HG02884 (cell line): ENCODE measurements at regions not wholly inside any gene's neighbourhood (a gene's known extent, or its start where the extent isn't known, plus 50 kb on each side); places are given as distances from the start of the nearest gene placed in this dataset.
"Not testable (repeated sequence)": the region's sequence is repeated elsewhere in the genome, so short reads cannot be mapped to it uniquely, and the experiment has no call there.

Source experiments
- ATAC-seq: cut with Tn5 transposase; IDR thresholded peaks from one replicate; pipeline ENCODE4 v1.9.1; 2021; ENCODE audit warnings: mild to moderate bottlenecking, moderate library complexity; ENCODE audit not compliant: unreplicated experiment

DNA sequence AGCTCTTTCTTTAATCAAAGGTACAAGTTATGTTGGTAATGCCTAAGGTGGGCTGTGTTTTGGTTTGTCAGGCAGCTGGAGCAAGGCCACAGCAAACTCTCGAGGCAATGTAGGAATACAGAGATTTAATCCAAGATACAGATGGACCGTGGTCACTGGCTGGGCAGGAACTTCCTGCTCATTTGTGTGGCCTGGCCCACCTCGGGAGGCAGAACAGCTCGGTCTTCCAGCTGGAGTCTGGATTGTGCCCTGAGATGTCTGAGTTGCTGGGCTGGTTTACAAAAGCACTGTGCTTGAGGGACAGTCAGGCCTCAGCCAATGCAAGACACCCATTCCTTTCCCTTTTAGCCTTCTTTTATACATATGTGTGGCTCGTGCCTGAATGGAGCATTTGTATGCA, 506.1 kb upstream of the SALL3 start:
- ATAC-seq, result no peak

DNA sequence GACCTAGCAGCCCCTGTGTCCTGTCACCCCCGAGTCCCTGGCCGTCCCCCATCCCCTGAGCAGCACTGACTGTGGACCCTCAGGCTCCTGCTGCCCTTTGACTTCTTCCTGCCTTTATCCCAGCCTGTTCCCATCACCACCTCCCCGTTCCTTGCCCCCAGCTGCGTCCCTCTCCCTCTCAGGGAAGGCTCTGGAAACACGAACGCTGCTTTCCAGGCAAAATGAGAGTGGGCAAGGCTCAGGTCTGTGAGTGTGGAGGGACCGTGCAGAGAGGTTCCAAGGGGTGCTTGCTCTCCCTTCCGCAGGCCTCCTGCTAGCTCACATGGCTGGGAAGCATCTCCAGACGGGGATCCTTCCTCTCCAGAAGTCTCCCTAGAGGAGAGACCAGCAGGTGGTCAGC, 501.8 kb upstream of the SALL3 start:
- ATAC-seq, result no peak

DNA sequence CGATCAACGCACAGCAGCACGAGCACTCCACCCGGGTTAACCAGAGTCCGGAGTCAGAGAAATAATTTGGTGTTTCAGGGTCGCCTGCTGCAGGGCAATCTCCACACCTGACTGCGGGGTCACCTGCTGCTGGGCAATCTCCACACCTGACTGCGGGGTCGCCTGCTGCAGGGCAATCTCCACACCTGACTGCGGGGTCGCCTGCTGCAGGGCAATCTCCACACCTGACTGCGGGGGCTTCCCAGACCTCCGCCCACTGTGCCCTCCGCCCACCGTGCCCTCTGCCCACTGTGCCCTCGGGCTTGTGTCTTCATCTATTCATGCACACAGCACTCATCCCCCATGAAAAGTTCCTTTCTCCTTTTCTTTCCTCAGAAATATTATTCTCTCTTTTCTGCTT, 500.2 kb upstream of the SALL3 start:
- no peak for ATAC-seq

DNA sequence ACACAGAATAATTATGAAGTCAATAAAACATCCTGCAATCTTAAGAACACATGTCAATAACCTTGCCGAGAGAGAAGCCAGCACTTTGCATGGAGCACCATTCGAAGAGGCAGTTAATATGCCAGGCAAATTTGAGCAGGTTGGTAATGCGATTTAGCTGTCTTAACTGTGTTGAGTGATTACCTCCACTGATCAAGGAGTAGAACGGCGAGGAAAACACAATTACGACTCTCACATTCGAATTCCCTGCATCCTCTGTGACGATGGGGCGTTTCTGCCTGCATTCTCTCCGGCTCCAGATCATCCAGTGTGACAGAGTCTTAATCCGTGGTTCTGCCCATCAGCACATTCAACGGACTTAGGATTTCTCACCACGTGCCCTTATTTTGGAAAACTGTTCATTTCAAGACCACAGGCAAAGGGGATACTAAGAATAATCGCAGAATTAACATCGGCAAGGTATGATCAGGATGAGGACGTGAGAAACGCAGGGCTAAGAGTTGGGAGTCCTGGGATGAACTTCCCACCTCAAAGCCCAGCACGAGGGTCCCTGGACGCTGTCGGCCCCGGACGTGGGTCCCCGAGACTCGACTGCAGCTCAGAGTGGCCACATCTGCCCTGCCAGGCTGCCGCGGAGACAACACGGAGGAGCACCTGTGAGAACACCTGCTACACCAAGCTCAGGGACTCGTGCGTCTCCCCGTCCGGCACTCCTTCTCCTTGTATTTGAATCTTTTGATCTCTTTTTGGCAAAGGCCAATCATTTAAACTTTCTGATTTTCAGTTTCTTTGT, 499.2 kb upstream of the SALL3 start:
- ATAC-seq, result no peak

DNA sequence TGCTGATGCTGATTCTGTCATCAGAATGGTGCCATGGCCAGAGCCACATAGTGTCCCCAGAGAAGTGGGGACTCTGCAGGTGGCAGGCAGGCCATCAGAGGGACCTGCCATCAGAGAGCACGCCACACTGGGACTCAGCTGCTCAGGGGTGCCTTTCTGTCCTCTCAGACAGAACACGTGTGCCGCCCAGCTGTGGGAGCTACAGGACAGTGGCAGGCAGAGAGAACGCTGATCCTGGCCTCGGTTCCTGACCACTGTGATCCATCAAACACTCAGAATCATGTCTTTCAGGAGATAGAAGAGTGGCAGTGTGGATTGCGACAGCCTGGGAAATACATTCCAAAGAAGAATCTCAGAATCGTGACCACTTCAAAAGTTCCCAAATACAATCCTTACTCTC, 497.2 kb upstream of the SALL3 start:
- ATAC-seq, result no peak

DNA sequence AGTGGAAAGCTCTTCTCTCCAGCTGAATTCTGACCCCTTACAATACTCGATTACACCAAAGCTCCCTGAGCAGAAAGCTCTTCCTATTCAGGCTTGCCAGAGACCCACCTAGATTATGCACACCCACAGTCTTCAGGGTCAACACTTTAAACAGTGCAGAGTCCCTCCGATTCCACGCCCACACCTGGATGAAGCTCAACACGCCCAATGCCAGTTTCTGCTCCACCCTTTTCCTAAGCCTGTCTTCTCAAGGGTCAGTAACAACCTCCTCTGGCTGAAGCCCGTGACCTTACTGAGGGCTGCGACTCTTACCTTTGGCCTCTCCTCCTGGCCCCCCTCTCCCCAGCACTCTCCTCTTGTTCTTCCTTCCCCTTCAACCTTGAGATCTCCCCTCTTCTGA, 492.0 kb upstream of the SALL3 start:
- no peak for ATAC-seq

DNA sequence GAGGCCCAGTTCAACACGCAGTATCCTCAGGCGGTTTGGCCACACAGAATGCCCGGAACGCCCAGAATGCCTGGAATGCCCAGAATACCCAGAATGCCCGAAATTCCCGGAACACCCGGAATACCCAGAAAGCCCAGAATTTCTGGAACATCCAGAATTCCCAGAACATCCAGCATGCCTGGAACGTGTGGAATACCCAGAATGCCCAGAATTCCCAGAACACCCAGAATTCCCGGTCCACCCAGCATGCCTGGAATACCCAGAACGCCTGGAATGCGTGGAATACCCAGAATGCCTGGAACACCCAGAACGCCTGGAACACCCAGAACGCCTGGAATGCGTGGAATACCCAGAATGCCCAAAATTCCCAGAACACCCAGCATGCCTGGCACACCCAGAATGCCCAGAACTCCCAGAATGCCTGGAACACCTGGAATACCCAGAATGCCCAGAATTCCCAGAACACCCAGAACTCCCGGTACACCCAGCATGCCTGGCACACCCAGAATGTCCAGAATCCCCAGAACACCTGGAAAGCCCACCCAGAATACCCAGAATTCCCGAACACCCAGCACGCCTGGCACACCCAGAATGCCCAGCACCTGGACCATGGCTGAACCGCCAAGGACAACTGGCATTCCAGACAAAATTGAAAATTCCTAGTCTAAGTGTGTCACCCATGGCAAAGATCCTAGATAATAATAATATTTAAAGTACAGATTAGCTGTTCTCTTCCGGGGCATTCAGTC, 487.4 kb upstream of the SALL3 start:
- no peak for ATAC-seq

DNA sequence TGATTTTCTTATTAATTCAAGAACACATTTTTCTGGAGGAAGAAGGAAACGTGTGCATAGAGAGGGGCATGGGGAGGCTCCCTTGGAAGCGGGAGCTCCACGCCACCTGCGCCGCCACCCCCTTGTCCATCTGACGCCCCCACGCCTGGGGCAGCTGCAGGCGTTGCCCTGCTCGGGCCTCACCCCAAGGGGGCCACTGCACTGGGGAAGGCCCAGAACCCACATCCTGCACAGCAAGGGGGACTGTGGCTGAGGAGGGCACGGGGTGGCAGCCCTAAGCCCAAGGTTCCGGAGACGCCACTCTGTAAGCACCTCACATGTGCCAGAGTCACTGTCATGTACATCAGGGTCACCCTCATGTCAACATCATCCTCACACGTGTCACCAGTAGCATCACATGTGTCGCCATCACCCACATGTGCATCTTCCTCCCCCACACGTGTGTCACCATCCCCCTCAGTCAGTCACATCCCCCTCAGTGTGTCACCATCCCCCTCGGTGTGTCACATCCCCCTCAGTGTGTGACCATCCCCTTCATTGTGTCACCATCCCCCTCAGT, 486.7 kb upstream of the SALL3 start:
- ATAC-seq, result no peak

DNA sequence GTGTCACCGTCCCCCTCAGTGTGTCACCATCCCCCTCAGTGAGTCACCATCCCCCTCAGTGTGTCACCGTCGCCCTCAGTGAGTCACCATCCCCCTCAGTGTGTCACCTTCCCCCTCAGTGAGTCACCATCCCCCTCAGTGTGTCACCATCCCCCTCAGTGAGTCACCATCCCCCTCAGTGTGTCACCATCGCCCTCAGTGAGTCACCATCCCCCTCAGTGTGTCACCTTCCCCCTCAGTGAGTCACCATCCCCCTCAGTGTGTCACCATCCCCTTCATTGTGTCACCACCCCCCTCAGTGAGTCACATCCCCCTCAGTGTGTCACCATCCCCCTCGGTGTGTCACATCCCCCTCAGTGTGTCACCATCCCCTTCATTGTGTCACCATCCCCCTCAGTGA, 486.1 kb upstream of the SALL3 start:
- ATAC-seq, result not testable (repeated sequence)

DNA sequence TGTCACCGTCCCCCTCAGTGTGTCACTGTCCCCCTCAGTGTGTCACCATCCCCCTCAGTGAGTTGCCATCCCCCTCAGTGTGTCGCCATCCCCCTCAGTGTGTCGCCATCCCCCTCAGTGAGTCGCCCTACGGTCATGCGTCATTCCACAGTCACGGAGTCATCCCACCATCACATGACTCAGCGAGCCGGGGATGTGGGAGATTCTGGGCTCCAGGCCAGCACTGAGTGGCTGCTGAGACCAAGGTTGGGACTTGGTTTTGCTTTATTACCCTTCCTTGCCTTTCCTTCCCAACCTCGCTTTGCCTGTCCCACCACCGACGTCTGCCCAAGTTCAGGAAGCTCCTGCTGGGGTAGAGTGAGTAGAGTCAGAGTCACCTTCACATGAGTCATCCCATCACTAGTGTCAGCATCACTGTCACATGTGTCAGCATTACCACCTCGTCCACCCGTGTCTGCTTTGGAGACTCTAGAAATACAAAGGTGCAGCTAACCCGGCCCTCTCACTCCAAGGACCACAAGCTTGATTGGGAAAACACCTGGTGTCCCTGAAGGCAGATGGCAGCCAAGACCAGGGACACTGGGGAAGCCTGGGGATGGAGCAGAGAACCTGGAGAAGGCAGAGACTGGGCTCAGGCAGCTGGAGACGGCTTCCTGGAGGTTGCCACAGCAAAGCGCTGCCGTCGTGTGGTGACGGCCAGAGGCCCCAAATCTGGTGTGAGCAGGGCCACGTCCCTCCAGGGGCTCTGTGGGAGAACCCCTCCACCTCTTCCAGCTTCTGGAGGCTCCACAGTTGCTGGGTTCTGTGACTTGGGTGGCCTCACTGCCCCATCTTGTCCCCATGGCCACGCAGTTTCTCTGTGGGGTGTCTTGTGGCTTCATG, 485.2 kb upstream of the SALL3 start:
- ATAC-seq, result no peak

DNA sequence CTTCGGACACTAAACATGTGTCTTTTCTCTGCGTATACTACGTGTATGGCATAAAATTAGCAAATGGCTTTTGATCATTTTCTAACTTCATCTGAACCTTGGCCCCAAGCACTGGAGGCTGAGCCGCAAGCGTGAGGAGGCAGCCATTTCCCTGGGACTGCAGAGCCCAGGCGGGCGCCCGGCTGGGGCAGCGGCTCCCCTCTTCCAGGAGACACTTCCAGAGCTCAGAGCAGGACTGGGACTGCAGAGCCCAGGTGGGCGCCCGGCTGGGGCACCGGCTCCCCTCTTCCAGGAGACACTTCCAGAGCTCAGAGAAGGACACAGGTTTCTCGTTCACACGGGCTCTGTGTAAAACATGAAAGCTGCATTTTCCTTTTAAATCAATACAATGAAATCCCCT, 484.1 kb upstream of the SALL3 start:
- ATAC-seq, result no peak

DNA sequence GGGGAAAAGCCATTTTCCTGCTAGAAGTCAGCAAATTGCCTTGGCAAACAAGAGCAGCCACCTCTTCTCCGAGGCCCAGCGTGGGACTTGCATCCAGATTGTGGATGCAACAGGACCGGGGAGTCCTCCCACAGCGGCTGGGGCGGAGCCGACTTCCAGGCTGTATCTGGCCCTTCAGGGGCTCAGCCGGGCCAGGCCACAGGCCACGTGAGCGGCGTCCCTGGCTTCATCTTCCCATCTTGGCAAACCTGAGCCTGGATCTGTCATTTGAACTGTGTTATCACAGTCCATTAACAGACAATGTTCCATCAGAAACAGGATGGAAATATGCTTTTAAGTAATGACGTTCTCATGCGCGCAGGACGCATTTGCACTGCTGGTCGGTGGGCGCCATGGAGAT, 483.5 kb upstream of the SALL3 start:
- ATAC-seq, result no peak

DNA sequence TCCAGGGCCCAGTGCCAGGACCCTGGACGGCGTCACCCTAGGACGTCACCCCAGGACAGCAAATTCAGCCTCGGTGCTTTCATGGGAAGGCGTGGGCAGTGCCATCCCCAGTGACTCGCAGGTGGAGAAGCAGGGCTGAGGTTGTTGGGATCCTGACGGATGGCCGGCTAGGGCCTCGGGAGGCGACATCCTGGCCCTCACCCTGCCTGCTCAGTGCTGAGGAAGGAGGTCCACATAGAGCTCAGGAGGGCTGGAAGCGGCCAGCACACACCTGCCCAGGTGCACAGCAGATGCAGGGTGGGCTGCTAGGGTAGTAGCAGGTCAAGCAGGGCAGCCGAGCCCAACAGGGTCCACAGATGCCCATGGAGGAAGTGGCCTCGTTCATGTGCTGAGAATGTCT, 482.0 kb upstream of the SALL3 start:
- no peak for ATAC-seq

DNA sequence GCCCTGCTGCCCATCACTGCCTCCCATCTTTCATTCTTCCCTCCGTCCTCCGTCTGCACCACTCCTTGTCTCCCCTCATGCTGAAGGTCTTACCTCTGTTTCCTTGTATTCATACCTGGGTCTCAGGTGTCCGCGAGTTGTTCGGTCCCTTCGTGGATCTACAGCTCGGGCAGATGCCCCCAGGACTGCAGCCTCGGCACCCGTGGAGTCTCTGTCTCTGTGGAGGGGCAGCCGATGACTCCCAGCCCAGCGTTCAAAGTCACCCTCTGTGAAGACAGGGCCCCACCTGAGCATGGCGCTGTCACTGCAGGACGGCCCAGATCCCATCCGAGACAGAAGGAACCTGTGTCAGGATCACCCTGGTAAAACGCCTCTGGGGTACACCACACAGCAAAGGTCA, 480.0 kb upstream of the SALL3 start:
- ATAC-seq, result no peak

DNA sequence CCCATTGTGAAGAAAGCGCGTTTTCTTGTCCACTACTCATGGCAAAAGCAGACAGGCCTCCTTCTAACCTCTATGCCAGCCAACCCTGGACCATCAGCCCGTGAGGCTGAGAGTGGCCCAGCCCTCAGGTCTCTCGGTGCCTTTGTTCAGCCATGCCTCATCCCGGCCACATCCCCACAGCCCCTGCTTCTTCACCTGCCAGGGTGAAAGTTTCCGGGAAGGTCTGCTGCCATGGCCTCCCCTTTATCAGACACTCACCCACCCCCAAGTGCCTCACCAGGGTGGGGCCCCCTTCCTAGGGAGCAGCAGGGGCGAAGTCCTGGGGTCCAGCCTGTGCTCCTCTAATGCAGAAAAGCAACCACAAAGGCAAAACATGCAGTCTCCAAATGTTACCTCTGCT, 478.4 kb upstream of the SALL3 start:
- no peak for ATAC-seq

DNA sequence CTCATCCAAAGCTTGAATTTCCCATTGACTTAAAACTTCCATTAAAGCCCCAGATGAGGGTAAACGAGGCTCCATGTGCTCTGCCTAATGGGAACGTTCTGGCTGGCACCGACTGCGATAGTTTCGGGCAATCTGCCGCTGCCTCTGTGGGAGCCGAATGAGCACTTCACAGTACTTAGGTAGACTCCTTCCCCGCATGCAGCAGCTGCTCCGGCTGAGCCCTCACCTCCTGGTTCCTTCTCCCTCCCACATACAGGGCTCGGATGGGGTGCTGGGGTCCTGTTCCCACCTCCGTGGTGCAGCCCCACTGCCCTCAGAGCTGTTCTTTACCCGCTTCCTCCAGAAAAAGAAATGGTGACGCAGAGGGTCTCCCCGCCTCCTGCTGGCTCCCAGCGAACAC, 476.5 kb upstream of the SALL3 start:
- ATAC-seq, result no peak

DNA sequence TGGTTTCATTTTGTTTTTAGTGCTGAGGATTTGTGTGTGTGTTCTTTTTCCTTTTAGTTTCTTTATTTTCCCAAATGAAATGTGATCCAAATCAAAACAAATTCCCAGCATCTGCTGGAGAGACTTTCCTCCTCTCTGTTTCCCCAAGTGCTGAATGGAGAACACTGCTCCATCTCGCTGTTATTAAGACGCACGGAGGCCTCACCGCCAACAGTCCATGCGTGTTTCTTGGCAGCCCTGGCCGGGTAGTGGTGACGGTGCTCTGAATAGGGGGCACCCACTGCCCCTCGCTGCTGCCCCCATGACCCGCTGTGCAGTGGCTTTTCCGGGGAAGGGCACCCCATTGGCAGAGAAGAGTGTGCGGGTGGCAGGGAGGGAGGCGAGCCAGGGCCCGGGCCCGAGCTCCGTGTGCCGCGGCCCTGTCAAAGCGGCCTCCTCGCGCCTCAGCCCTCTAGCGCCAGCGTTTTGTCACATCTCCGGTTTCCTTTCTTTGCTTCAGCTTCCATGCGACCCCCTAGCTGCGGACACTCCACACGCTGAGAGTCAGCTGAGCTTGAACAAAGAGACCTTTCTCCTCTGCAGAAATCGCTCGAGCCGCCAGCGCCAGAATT, 473.7 kb upstream of the SALL3 start:
- ATAC-seq, result no peak

DNA sequence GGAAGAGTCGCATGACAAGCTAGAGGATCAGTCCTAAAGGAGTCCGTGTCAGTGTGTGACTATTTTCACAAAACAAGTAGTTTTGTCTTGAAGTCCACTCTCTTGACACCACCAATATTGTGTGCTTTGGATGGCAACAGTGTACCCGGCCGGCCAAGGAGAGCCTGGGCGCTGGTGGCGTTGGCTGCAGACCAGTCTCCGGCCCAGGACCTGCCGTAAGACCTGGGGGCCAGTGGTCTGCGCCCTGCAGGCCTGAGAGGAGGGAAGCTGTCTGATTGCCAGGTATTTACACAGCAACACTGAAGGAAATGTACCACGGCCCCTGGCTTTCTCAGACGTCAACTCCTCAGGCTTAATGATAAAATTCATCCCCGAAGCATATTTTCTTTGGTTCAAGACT, 472.4 kb upstream of the SALL3 start:
- ATAC-seq, result no peak

DNA sequence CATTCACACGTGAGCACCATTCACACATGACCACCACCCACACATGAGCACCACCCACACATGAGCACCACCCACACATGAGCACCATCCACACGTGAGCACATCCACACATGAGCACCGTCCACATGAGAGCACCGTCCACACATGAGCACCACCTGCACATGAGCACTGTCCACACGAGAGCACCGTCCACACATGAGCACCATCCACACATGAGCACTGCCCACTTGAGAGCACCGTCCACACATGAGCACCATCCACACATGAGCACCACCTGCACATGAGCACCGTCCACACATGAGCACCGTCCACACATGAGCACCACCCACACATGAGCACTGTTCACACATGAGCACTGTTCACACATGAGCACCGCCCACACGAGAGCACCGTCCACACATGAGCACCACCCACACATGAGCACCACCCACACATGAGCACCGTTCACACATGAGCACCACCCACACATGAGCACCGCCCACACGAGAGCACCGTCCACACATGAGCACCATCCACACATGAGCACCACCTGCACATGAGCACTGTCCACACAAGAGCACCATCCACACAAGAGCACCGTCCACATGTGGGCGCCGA, 471.3 kb upstream of the SALL3 start:
- ATAC-seq, result not testable (repeated sequence)

DNA sequence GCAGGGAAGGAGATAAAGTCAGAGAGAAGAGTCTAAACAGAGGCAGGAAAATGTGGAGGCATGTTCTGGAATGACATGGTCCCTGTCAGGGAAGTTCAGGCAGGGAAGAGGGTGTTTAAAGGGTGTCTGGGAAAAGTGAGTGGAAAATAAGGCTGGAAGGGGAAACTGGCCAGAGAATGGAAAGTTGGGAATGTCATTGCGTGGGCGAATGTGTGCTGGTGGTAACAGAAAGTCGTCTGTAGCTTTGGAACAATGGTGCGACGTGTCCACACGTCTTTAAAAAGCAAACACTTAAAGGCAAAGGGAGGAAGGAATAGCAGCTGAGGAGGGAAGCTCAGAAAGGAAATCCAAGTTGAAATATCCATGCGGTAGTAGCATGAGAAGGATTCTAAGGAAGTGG, 469.5 kb upstream of the SALL3 start:
- ATAC-seq, result no peak
